ENCODE measurements at regions not wholly inside any gene's neighbourhood (a gene's known extent, or its start where the extent isn't known, plus 50 kb on each side); places are given as distances from the start of the nearest gene placed in this dataset.
"Not testable (repeated sequence)": the region's sequence is repeated elsewhere in the genome, so short reads cannot be mapped to it uniquely, and the experiment has no call there.

GRCh38 chr10:78223088-78223487 lies 189.4 kb downstream of the RPS24 start:
- no peak overlapping the region for H3K27ac ChIP-seq (ENCODE audit: low read depth in 2 of 2, low read length in 1 of 2)
- H3K9me3 ChIP-seq (ENCODE audit: control insufficient read depth in 2 of 2, insufficient read depth in 1 of 2, low read depth in 1 of 2, low read length in 1 of 2) = no peaks in the 10 kb centered on the region
- H3K4me1 ChIP-seq (ENCODE audit: control insufficient read depth in 2 of 2, insufficient read depth in 2 of 2, low read length in 1 of 2) = no peaks in the 10 kb centered on the region
- 71 to 73% methylated on average over 7 of the region's 7 CpGs for WGBS, 2 donors
- no peak overlapping the region for H3K4me3 ChIP-seq (ENCODE audit: low read depth in 1 of 2, low read length in 2 of 2)
- no peaks in the 10 kb centered on the region for H3K36me3 ChIP-seq (ENCODE audit: control insufficient read depth in 2 of 2, insufficient read depth in 2 of 2, low read length in 1 of 2)
- H3K27me3 ChIP-seq (ENCODE audit: control insufficient read depth in 1 of 2, insufficient read depth in 2 of 2, low read length in 2 of 2) = no peaks in the 10 kb centered on the region

GRCh38 chr10:78224602-78225001 lies 190.9 kb downstream of the RPS24 start:
- WGBS, 2 donors = 86 to 91% methylated on average over 6 of the region's 6 CpGs
- Histone ChIP-seq H3K36me3 (ENCODE audit: control insufficient read depth in 2 of 2, insufficient read depth in 2 of 2, low read length in 1 of 2) (no peaks in the 10 kb centered on the region), H3K4me3 (ENCODE audit: low read depth in 1 of 2, low read length in 2 of 2) (no peak overlapping the region), H3K9me3 (ENCODE audit: control insufficient read depth in 2 of 2, insufficient read depth in 1 of 2, low read depth in 1 of 2, low read length in 1 of 2) (no peaks in the 10 kb centered on the region), H3K4me1 (ENCODE audit: control insufficient read depth in 2 of 2, insufficient read depth in 2 of 2, low read length in 1 of 2) (no peaks in the 10 kb centered on the region), H3K27me3 (ENCODE audit: control insufficient read depth in 1 of 2, insufficient read depth in 2 of 2, low read length in 2 of 2) (no peaks in the 10 kb centered on the region), H3K27ac (ENCODE audit: low read depth in 2 of 2, low read length in 1 of 2) (no peak overlapping the region)

- no peaks in the 10 kb centered on the region for H3K27me3 ChIP-seq (ENCODE audit: control insufficient read depth in 1 of 2, insufficient read depth in 2 of 2, low read length in 2 of 2)
- H3K27ac ChIP-seq (ENCODE audit: low read depth in 2 of 2, low read length in 1 of 2) = no peak overlapping the region
- no peaks in the 10 kb centered on the region for H3K4me1 ChIP-seq (ENCODE audit: control insufficient read depth in 2 of 2, insufficient read depth in 2 of 2, low read length in 1 of 2)
- no peak overlapping the region for H3K4me3 ChIP-seq (ENCODE audit: low read depth in 1 of 2, low read length in 2 of 2)
- 92 to 94% methylated on average over 10 of the region's 10 CpGs for WGBS, 2 donors
- no peaks in the 10 kb centered on the region for H3K36me3 ChIP-seq (ENCODE audit: control insufficient read depth in 2 of 2, insufficient read depth in 2 of 2, low read length in 1 of 2)
- no peaks in the 10 kb centered on the region for H3K9me3 ChIP-seq (ENCODE audit: control insufficient read depth in 2 of 2, insufficient read depth in 1 of 2, low read depth in 1 of 2, low read length in 1 of 2)
Measured at GRCh38 chr10:78225594-78225993, 191.9 kb downstream of the RPS24 start.

- H3K9me3 ChIP-seq (ENCODE audit: control insufficient read depth in 2 of 2, insufficient read depth in 1 of 2, low read depth in 1 of 2, low read length in 1 of 2) = no peaks in the 10 kb centered on the region
- WGBS, 2 donors = 81 to 89% methylated on average over 9 of the region's 9 CpGs
- H3K4me3 ChIP-seq (ENCODE audit: low read depth in 1 of 2, low read length in 2 of 2) = no peak overlapping the region
- no peaks in the 10 kb centered on the region for H3K4me1 ChIP-seq (ENCODE audit: control insufficient read depth in 2 of 2, insufficient read depth in 2 of 2, low read length in 1 of 2)
- no peaks in the 10 kb centered on the region for H3K27me3 ChIP-seq (ENCODE audit: control insufficient read depth in 1 of 2, insufficient read depth in 2 of 2, low read length in 2 of 2)
- no peak overlapping the region for H3K27ac ChIP-seq (ENCODE audit: low read depth in 2 of 2, low read length in 1 of 2)
- no peaks in the 10 kb centered on the region for H3K36me3 ChIP-seq (ENCODE audit: control insufficient read depth in 2 of 2, insufficient read depth in 2 of 2, low read length in 1 of 2)
Measured at GRCh38 chr10:78229489-78229888, 195.8 kb downstream of the RPS24 start.

GRCh38 chr10:78229950-78230675 lies 196.4 kb downstream of the RPS24 start:
- no peaks in the 10 kb centered on the region for H3K9me3 ChIP-seq (ENCODE audit: control insufficient read depth in 2 of 2, insufficient read depth in 1 of 2, low read depth in 1 of 2, low read length in 1 of 2)
- WGBS, 2 donors = 88 to 92% methylated on average over 5 of the region's 5 CpGs
- no peak overlapping the region for H3K27ac ChIP-seq (ENCODE audit: low read depth in 2 of 2, low read length in 1 of 2)
- no peaks in the 10 kb centered on the region for H3K36me3 ChIP-seq (ENCODE audit: control insufficient read depth in 2 of 2, insufficient read depth in 2 of 2, low read length in 1 of 2)
- no peak overlapping the region for H3K4me3 ChIP-seq (ENCODE audit: low read depth in 1 of 2, low read length in 2 of 2)
- no peaks in the 10 kb centered on the region for H3K27me3 ChIP-seq (ENCODE audit: control insufficient read depth in 1 of 2, insufficient read depth in 2 of 2, low read length in 2 of 2)
- H3K4me1 ChIP-seq (ENCODE audit: control insufficient read depth in 2 of 2, insufficient read depth in 2 of 2, low read length in 1 of 2) = no peaks in the 10 kb centered on the region

GRCh38 chr10:78231327-78231726 lies 197.7 kb downstream of the RPS24 start:
- no peaks in the 10 kb centered on the region for H3K9me3 ChIP-seq (ENCODE audit: control insufficient read depth in 2 of 2, insufficient read depth in 1 of 2, low read depth in 1 of 2, low read length in 1 of 2)
- WGBS, 2 donors = 89 to 90% methylated on average over 5 of the region's 5 CpGs
- H3K27ac ChIP-seq (ENCODE audit: low read depth in 2 of 2, low read length in 1 of 2) = no peak overlapping the region
- H3K36me3 ChIP-seq (ENCODE audit: control insufficient read depth in 2 of 2, insufficient read depth in 2 of 2, low read length in 1 of 2) = no peaks in the 10 kb centered on the region
- no peak overlapping the region for H3K4me3 ChIP-seq (ENCODE audit: low read depth in 1 of 2, low read length in 2 of 2)
- no peaks in the 10 kb centered on the region for H3K4me1 ChIP-seq (ENCODE audit: control insufficient read depth in 2 of 2, insufficient read depth in 2 of 2, low read length in 1 of 2)
- H3K27me3 ChIP-seq (ENCODE audit: control insufficient read depth in 1 of 2, insufficient read depth in 2 of 2, low read length in 2 of 2) = no peaks in the 10 kb centered on the region

- Histone ChIP-seq H3K9me3 (ENCODE audit: control insufficient read depth in 2 of 2, insufficient read depth in 1 of 2, low read depth in 1 of 2, low read length in 1 of 2) (no peaks in the 10 kb centered on the region), H3K4me3 (ENCODE audit: low read depth in 1 of 2, low read length in 2 of 2) (no peak overlapping the region), H3K27ac (ENCODE audit: low read depth in 2 of 2, low read length in 1 of 2) (no peak overlapping the region), H3K36me3 (ENCODE audit: control insufficient read depth in 2 of 2, insufficient read depth in 2 of 2, low read length in 1 of 2) (no peaks in the 10 kb centered on the region), H3K27me3 (ENCODE audit: control insufficient read depth in 1 of 2, insufficient read depth in 2 of 2, low read length in 2 of 2) (no peaks in the 10 kb centered on the region), H3K4me1 (ENCODE audit: control insufficient read depth in 2 of 2, insufficient read depth in 2 of 2, low read length in 1 of 2) (no peaks in the 10 kb centered on the region)
- WGBS, 2 donors = 57 to 74% methylated on average over 4 of the region's 4 CpGs
Measured at GRCh38 chr10:78231939-78232338, 198.3 kb downstream of the RPS24 start.

GRCh38 chr10:78236416-78237015 lies 202.9 kb downstream of the RPS24 start:
- 81 to 82% methylated on average over 7 of the region's 7 CpGs for WGBS, 2 donors
- no peaks in the 10 kb centered on the region for H3K36me3 ChIP-seq (ENCODE audit: control insufficient read depth in 2 of 2, insufficient read depth in 2 of 2, low read length in 1 of 2)
- no peak overlapping the region for H3K4me3 ChIP-seq (ENCODE audit: low read depth in 1 of 2, low read length in 2 of 2)
- no peaks in the 10 kb centered on the region for H3K4me1 ChIP-seq (ENCODE audit: control insufficient read depth in 2 of 2, insufficient read depth in 2 of 2, low read length in 1 of 2)
- H3K9me3 ChIP-seq (ENCODE audit: control insufficient read depth in 2 of 2, insufficient read depth in 1 of 2, low read depth in 1 of 2, low read length in 1 of 2) = no peaks in the 10 kb centered on the region
- H3K27ac ChIP-seq (ENCODE audit: low read depth in 2 of 2, low read length in 1 of 2) = no peak overlapping the region
- no peaks in the 10 kb centered on the region for H3K27me3 ChIP-seq (ENCODE audit: control insufficient read depth in 1 of 2, insufficient read depth in 2 of 2, low read length in 2 of 2)

- WGBS, 2 donors = 67 to 68% methylated on average over 5 of the region's 5 CpGs
Measured at GRCh38 chr10:78237951-78238350, 204.3 kb downstream of the RPS24 start.

GRCh38 chr10:78247266-78247665 lies 213.6 kb downstream of the RPS24 start:
- no peaks in the 10 kb centered on the region for H3K27me3 ChIP-seq (ENCODE audit: control insufficient read depth in 1 of 2, insufficient read depth in 2 of 2, low read length in 2 of 2)
- no peaks in the 10 kb centered on the region for H3K9me3 ChIP-seq (ENCODE audit: control insufficient read depth in 2 of 2, insufficient read depth in 1 of 2, low read depth in 1 of 2, low read length in 1 of 2)
- no peaks in the 10 kb centered on the region for H3K36me3 ChIP-seq (ENCODE audit: control insufficient read depth in 2 of 2, insufficient read depth in 2 of 2, low read length in 1 of 2)
- H3K4me3 ChIP-seq (ENCODE audit: low read depth in 1 of 2, low read length in 2 of 2) = no peak overlapping the region
- H3K27ac ChIP-seq (ENCODE audit: low read depth in 2 of 2, low read length in 1 of 2) = no peak overlapping the region
- 95 to 96% methylated on average over 2 of the region's 2 CpGs for WGBS, 2 donors
- peaks cover 0 to 3% of the 10 kb centered on the region in 2 donors for H3K4me1 ChIP-seq (ENCODE audit: control insufficient read depth in 2 of 2, insufficient read depth in 2 of 2, low read length in 1 of 2)

More at GRCh38 chr10:78237951-78238350, 204.3 kb downstream of the RPS24 start:
- not testable (repeated sequence) for H3K4me3 ChIP-seq (ENCODE audit: low read depth in 1 of 2, low read length in 2 of 2); H3K36me3 ChIP-seq (ENCODE audit: control insufficient read depth in 2 of 2, insufficient read depth in 2 of 2, low read length in 1 of 2); H3K9me3 ChIP-seq (ENCODE audit: control insufficient read depth in 2 of 2, insufficient read depth in 1 of 2, low read depth in 1 of 2, low read length in 1 of 2); H3K4me1 ChIP-seq (ENCODE audit: control insufficient read depth in 2 of 2, insufficient read depth in 2 of 2, low read length in 1 of 2); H3K27me3 ChIP-seq (ENCODE audit: control insufficient read depth in 1 of 2, insufficient read depth in 2 of 2, low read length in 2 of 2); H3K27ac ChIP-seq (ENCODE audit: low read depth in 2 of 2, low read length in 1 of 2)

All from esophagus (tissue), 2 donors.